Calu3 (cell line): ENCODE measurements at regions not wholly inside any gene's neighbourhood (a gene's known extent, or its start where the extent isn't known, plus 50 kb on each side); places are given as distances from the start of the nearest gene placed in this dataset.

ENCODE experiments used
- BruUV-seq: library from RNA; stranded (reverse); fragments of 400-500 nt; replicated peaks from 2 replicates; lab custom pipeline; 2021; lab: Mats Ljungman, UMichigan
- CTCF ChIA-PET: fragments of 300-600 bp; sonication (Branson Sonifier 250); formaldehyde crosslinking; loops from one replicate; lab custom pipeline; 2022; ENCODE audit warnings: antibody characterized with exemption; lab: Charles Lee
- DNase-seq: peaks from one replicate; pipeline ENCODE4 v3.0.0; 2022
- H3K27ac Mint-ChIP-seq: one replicate; pipeline ENCODE4 v1.8.0; 2022; ENCODE audit warnings: mixed read lengths; ENCODE audit not compliant: unreplicated experiment
- H3K27me3 Mint-ChIP-seq: one replicate; pipeline ENCODE4 v1.8.0; 2022; ENCODE audit warnings: mixed read lengths; ENCODE audit not compliant: unreplicated experiment
- H3K36me3 Mint-ChIP-seq: one replicate; pipeline ENCODE4 v1.8.0; 2022; ENCODE audit warnings: mild to moderate bottlenecking, moderate library complexity, mixed read lengths; ENCODE audit not compliant: insufficient read depth, unreplicated experiment
- H3K4me1 Mint-ChIP-seq: one replicate; pipeline ENCODE4 v1.8.0; 2022; ENCODE audit warnings: mild to moderate bottlenecking, low read depth, mixed read lengths; ENCODE audit not compliant: unreplicated experiment
- H3K4me3 Mint-ChIP-seq: one replicate; pipeline ENCODE4 v1.8.0; 2022; ENCODE audit warnings: mild to moderate bottlenecking, low read depth, moderate library complexity, mixed read lengths; ENCODE audit not compliant: unreplicated experiment
- H3K9me3 Mint-ChIP-seq: one replicate; pipeline ENCODE4 v1.8.0; 2022; ENCODE audit warnings: low read depth, mixed read lengths; ENCODE audit not compliant: unreplicated experiment
- intact Hi-C: fragments of 100-400 bp; cut with micrococcal nuclease; formaldehyde crosslinking; loops from one replicate; pipeline ENCODE4 v1.10.0; 2022; ENCODE audit not compliant: unreplicated experiment
- TF ChIP-seq, protein P1 (sequence below): fragments of 200-600 bp; IDR thresholded peaks from one replicate; pipeline ENCODE4 v1.8.0; 2022; ENCODE audit warnings: antibody characterized with exemption; ENCODE audit not compliant: unreplicated experiment

DNA sequence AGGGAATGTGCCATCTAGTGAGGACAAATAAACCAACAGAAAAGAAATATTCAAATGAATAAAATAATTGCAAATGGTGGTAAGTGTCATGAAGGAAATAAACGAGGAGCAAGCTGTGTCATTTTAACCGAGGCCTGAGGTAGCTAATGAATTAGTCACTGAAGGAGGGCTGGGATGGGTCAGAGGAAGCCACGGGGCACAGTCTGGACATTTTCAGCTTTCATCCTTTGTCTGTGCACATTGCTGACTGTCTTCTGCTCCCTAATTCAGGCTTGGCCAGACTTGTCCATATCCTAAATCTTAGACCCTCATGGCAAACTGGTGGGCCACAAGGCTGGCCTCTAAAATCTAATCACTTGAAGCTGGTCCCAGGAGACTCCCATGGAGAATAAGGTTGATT lies 138.4 kb downstream of the RHOU start:
- Mint-ChIP-seq H3K27ac (no peak overlapping the region), H3K36me3 (no peaks in the 10 kb centered on the region), H3K4me3 (no peak overlapping the region), H3K27me3 (no peaks in the 10 kb centered on the region), H3K9me3 (no peaks in the 10 kb centered on the region), H3K4me1 (no peaks in the 10 kb centered on the region)
- intact Hi-C loops = no loop called here
- TF ChIP-seq, protein P1, sequence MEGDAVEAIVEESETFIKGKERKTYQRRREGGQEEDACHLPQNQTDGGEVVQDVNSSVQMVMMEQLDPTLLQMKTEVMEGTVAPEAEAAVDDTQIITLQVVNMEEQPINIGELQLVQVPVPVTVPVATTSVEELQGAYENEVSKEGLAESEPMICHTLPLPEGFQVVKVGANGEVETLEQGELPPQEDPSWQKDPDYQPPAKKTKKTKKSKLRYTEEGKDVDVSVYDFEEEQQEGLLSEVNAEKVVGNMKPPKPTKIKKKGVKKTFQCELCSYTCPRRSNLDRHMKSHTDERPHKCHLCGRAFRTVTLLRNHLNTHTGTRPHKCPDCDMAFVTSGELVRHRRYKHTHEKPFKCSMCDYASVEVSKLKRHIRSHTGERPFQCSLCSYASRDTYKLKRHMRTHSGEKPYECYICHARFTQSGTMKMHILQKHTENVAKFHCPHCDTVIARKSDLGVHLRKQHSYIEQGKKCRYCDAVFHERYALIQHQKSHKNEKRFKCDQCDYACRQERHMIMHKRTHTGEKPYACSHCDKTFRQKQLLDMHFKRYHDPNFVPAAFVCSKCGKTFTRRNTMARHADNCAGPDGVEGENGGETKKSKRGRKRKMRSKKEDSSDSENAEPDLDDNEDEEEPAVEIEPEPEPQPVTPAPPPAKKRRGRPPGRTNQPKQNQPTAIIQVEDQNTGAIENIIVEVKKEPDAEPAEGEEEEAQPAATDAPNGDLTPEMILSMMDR = no peak
- no TSS peak for BruUV-seq
- DNase-seq = no peak
- CTCF ChIA-PET = interaction anchor here (0.7 to 1.0 kb wide), 3 partner anchors 9 to 38 kb away, joined by 3 read pairs; no protein-coding TSS in a partner anchor

DNA sequence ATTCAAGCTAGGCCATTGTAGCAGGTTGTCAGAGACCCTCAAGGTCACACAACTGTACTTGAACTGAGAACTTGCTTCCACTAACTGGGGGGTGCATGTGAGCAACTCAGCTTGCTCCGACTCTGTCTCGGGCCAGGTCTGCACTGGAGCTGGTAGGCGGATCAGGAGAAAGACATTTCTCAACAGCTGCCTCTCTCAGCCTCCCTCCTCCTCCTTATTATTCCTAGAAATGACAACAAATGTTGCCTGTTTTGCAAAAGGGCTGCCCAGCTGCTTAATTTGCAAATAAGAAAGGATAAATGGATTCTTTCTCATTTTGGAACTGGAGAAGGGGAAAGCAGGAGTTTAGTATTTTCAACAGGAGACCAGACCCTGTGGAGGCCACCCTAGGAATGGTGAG lies 140.5 kb downstream of the RHOU start:
- intact Hi-C loops = no loop called here
- H3K4me1 Mint-ChIP-seq = no peaks in the 10 kb centered on the region
- H3K36me3 Mint-ChIP-seq = no peaks in the 10 kb centered on the region
- H3K9me3 Mint-ChIP-seq = no peaks in the 10 kb centered on the region
- no peaks in the 10 kb centered on the region for H3K27me3 Mint-ChIP-seq
- H3K27ac Mint-ChIP-seq = no peak overlapping the region
- TF ChIP-seq, protein P1 = no peak
- H3K4me3 Mint-ChIP-seq = no peak overlapping the region
- no TSS peak for BruUV-seq
- no peak for DNase-seq
- CTCF ChIA-PET = no interaction called here

DNA sequence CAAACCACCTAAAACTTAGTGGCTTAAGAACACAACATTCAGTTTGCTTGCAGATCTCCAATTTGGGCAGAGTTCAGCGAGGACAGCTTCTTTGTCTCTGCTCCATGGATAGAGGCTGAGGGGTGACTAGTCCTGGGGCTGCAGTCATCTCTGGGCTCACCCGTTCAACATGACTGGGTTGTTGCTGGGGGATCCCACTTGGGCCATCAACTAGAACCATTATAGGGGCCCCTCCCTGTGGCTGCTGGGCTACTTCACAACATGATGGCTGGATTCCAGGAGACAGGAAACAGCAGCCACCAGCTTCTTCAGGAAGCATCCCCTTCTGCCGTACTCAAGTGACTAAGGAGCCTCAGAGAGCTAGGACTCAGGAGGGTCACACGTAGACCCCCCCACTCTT lies 140.9 kb downstream of the RHOU start:
- Mint-ChIP-seq H3K9me3 (no peaks in the 10 kb centered on the region), H3K4me3 (no peak overlapping the region), H3K27ac (no peak overlapping the region), H3K4me1 (no peaks in the 10 kb centered on the region), H3K27me3 (no peaks in the 10 kb centered on the region), H3K36me3 (no peaks in the 10 kb centered on the region)
- BruUV-seq = no TSS peak
- intact Hi-C loops = no loop called here
- CTCF ChIA-PET = no interaction called here
- DNase-seq = no peak
- TF ChIP-seq, protein P1 = no peak

DNA sequence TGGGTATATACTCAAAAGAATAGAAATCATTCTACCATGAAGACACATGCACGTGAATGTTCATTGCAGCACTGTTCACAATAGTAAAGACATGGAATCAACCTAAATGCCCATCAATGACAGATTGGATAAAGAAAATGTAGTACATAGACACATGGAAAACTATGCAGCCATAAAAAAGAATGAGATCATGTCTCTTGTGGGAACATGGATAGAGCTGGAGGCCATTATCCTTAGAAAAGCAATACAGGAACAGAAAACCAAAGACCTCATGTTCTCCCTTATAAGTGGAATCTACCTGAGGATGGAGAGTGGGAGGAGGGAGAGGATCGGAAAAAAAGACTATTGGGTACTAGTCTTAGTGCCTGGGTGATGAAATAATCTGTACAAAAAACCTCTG lies 143.9 kb downstream of the RHOU start:
- intact Hi-C loops = no loop called here
- BruUV-seq = no TSS peak
- H3K27me3 Mint-ChIP-seq = no peaks in the 10 kb centered on the region
- H3K36me3 Mint-ChIP-seq = no peaks in the 10 kb centered on the region
- no peak overlapping the region for H3K4me3 Mint-ChIP-seq
- H3K9me3 Mint-ChIP-seq = no peaks in the 10 kb centered on the region
- no peak for DNase-seq
- H3K27ac Mint-ChIP-seq = no peak overlapping the region
- TF ChIP-seq, protein P1 = no peak
- CTCF ChIA-PET = no interaction called here
- no peaks in the 10 kb centered on the region for H3K4me1 Mint-ChIP-seq
